Esophagus squamous epithelium (tissue), 5 donors: ENCODE measurements at regions not wholly inside any gene's neighbourhood (a gene's known extent, or its start where the extent isn't known, plus 50 kb on each side); places are given as distances from the start of the nearest gene placed in this dataset.

Source experiments
- DNase-seq: peaks from one replicate; lab custom pipeline; 2025; lab: John Stamatoyannopoulos, UW
- H3K27ac ChIP-seq, 4 donors: fragments of 200-600 bp; sonication (generic); one replicate each; pipeline ENCODE4 v1.5.1; 2016 to 2019; ENCODE audit warnings: mild to moderate bottlenecking in 1 of 4
- H3K27me3 ChIP-seq, 4 donors: fragments of 200-600 bp; sonication (generic); 1 replicate in 3 of 4; 2 replicates in 1 of 4; pipeline versions ENCODE4 v1.5.1 to v1.6.0; 2017 to 2021; ENCODE audit warnings: antibody characterized with exemption in 1 of 4
- H3K36me3 ChIP-seq, 3 donors: fragments of 200-600 bp; sonication (generic); one replicate each; pipeline ENCODE4 v1.5.1; 2016 to 2019
- H3K4me1 ChIP-seq, 3 donors: fragments of 200-600 bp; sonication (generic); one replicate each; pipeline ENCODE4 v1.5.1; 2017 to 2019
- H3K4me3 ChIP-seq, 4 donors: fragments of 200-600 bp; sonication (generic); 1 replicate in 3 of 4; 2 replicates in 1 of 4; pipeline ENCODE4 v1.5.1; 2016 to 2019; ENCODE audit warnings: mild to moderate bottlenecking in 2 of 4, moderate library complexity in 1 of 4
- H3K9me3 ChIP-seq, 3 donors: fragments of 200-600 bp; sonication (generic); one replicate each; pipeline ENCODE4 v1.5.1; 2016 to 2019
- POLR2A ChIP-seq, 4 donors: fragments of 450-650 bp; IDR thresholded peaks; one replicate each; pipeline ENCODE4 v1.6.1; 2017; ENCODE audit warnings: antibody characterized with exemption in 4 of 4, mild to moderate bottlenecking in 4 of 4, moderate library complexity in 3 of 4
- WGBS, 2 donors: methylation state at CpG; one replicate each; pipeline ENCODE4 v1.1.5; 2018; 5-methylcytosine and 5-hydroxymethylcytosine counted together
- intact Hi-C: fragments of 100-400 bp; cut with DNase I; formaldehyde crosslinking; loops from one replicate; pipeline ENCODE4 v1.15.0; 2022
- TF ChIP-seq, protein P1 (sequence below), 6 experiments: fragments of 450-650 bp in 4 of 6; fragments of 200-600 bp in 2 of 6; sonication (generic) in 2 of 6; IDR thresholded peaks; one replicate each; pipeline ENCODE4 v1.5.1; 2016 to 2019; ENCODE audit warnings: antibody characterized with exemption in 6 of 6, mild to moderate bottlenecking in 4 of 6, moderate library complexity in 4 of 6
- donor health status: DM: yes; HTN: yes; CAD: no.

DNA sequence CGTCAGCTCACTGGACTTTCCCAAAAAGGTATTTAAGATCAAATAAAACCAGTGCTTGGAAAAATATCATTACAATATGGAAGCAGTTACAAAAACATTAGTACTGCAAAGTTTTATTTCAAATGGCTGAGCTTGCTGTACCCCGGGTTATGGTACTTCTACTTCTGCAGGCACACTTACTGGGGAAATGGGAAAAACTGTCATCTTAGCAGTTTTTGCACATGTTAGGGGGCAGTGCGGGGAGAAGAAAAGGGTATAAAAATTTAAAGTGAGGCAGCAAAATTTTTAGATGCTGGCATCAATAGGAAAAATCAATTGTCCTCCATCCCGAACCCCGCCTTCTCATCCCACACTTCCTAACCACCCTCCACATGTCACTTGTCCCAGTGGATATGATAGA, 133.4 kb downstream of the ATG4C start:
- H3K4me3 ChIP-seq, result no peak overlapping the region
- TF ChIP-seq, protein P1, sequence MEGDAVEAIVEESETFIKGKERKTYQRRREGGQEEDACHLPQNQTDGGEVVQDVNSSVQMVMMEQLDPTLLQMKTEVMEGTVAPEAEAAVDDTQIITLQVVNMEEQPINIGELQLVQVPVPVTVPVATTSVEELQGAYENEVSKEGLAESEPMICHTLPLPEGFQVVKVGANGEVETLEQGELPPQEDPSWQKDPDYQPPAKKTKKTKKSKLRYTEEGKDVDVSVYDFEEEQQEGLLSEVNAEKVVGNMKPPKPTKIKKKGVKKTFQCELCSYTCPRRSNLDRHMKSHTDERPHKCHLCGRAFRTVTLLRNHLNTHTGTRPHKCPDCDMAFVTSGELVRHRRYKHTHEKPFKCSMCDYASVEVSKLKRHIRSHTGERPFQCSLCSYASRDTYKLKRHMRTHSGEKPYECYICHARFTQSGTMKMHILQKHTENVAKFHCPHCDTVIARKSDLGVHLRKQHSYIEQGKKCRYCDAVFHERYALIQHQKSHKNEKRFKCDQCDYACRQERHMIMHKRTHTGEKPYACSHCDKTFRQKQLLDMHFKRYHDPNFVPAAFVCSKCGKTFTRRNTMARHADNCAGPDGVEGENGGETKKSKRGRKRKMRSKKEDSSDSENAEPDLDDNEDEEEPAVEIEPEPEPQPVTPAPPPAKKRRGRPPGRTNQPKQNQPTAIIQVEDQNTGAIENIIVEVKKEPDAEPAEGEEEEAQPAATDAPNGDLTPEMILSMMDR (IDR thresholded peaks at IDR 0.05), result no peak
- no peak for TF ChIP-seq POLR2A (IDR thresholded peaks at IDR 0.05)
- intact Hi-C loops, result no loop called here
- WGBS, 2 donors, result 86 to 97% methylated on average over 5 of the region's 5 CpGs
- H3K9me3 ChIP-seq, result no peaks in the 10 kb centered on the region
- H3K4me1 ChIP-seq, result no peaks in the 10 kb centered on the region
- H3K36me3 ChIP-seq, result no peaks in the 10 kb centered on the region
- H3K27ac ChIP-seq, result no peak overlapping the region
- peaks cover 0 to 6% (median 0%) of the 10 kb centered on the region in 4 donors for H3K27me3 ChIP-seq
- no peak for DNase-seq

DNA sequence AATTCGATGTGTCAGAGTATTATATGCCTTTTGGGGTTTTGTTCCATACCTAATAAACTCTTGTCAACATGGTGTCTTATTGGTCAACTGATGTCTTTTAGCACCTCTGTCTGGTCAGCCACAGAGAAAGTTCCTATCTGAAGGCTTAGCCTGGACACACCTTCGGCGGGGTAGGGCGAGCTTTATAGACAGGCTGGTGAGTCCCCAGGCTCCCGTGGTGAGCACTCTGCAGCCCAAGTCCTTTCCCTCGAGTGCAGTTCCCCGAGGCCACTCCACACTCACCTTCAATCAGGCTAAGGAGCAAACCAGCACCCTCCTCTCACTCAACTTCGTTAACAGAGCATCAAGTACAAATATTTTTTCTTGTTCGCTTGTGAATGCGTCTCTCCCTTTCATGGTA, 133.9 kb downstream of the ATG4C start:
- Histone ChIP-seq H3K4me3 (no peak overlapping the region), H3K4me1 (no peaks in the 10 kb centered on the region), H3K27ac (no peak overlapping the region), H3K9me3 (no peaks in the 10 kb centered on the region), H3K36me3 (no peaks in the 10 kb centered on the region), H3K27me3 (peaks cover 0 to 5% (median 0%) of the 10 kb centered on the region in 4 donors)
- WGBS, 2 donors, result 51 to 59% methylated on average over 10 of the region's 10 CpGs
- intact Hi-C loops, result no loop called here
- DNase-seq, result no peak
- TF ChIP-seq, protein P1 (IDR thresholded peaks at IDR 0.05), result no peak
- TF ChIP-seq POLR2A (IDR thresholded peaks at IDR 0.05), result no peak

DNA sequence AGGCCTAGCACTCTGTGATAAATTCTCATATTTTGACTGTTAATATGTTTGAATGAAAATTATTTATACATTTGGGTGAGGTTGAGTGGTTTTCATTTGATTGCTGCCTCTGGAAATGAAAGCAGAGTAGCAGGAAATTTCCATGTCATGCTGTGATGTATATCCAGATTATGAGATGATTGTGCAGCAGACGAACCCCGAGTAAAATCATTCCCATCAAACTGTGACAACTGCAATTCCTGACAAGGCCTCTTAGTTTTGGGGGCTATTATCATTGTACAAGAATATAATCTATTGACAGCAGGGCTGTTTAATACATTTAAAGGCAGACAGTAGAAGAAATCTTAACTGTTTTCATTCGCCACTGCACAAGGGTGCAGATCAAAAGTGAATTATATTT, 134.8 kb downstream of the ATG4C start:
- intact Hi-C loops, result no loop called here

DNA sequence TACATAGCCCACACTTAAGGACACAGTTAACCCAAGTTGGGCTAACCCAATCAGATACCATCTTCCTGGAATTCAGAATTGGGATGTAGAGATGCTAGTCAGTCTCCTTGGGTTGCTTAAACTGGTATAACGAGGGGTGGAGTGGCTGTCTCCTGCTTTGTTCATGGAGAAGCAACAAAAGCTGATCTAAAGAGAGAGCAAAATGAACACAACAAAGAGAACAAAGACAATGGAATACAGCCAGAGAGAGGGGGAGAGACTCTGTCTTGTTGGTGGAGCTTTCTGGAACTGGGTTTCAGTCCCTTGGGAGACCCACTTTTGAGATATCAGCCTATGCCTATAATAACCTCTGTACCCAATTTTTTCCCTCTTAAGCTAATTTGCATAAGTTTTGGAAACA, 138.1 kb downstream of the ATG4C start:
- WGBS, 2 donors, result 22 to 71% methylated on average over 1 of the region's 1 CpG
- intact Hi-C loops, result no loop called here
- TF ChIP-seq POLR2A (IDR thresholded peaks at IDR 0.05), result no peak
- TF ChIP-seq, protein P1 (IDR thresholded peaks at IDR 0.05), result no peak
- no peak for DNase-seq
- H3K36me3 ChIP-seq, result no peaks in the 10 kb centered on the region
- no peaks in the 10 kb centered on the region for H3K4me1 ChIP-seq
- H3K9me3 ChIP-seq, result no peaks in the 10 kb centered on the region
- peaks cover 0 to 3% (median 0%) of the 10 kb centered on the region in 4 donors for H3K27me3 ChIP-seq
- no peak overlapping the region for H3K4me3 ChIP-seq
- no peak overlapping the region for H3K27ac ChIP-seq

More for the DNA sequence above, 134.8 kb downstream of the ATG4C start:
- no peak overlapping the region for H3K4me3 ChIP-seq
- no peaks in the 10 kb centered on the region for H3K9me3 ChIP-seq
- H3K4me1 ChIP-seq, result no peaks in the 10 kb centered on the region
- H3K27me3 ChIP-seq, result no peaks in the 10 kb centered on the region
- DNase-seq, result no peak
- TF ChIP-seq, protein P1 (IDR thresholded peaks at IDR 0.05), result no peak
- TF ChIP-seq POLR2A (IDR thresholded peaks at IDR 0.05), result no peak
- H3K36me3 ChIP-seq, result no peaks in the 10 kb centered on the region
- no peak overlapping the region for H3K27ac ChIP-seq
- WGBS, 2 donors, result 73 to 85% methylated on average over 3 of the region's 3 CpGs

DNA sequence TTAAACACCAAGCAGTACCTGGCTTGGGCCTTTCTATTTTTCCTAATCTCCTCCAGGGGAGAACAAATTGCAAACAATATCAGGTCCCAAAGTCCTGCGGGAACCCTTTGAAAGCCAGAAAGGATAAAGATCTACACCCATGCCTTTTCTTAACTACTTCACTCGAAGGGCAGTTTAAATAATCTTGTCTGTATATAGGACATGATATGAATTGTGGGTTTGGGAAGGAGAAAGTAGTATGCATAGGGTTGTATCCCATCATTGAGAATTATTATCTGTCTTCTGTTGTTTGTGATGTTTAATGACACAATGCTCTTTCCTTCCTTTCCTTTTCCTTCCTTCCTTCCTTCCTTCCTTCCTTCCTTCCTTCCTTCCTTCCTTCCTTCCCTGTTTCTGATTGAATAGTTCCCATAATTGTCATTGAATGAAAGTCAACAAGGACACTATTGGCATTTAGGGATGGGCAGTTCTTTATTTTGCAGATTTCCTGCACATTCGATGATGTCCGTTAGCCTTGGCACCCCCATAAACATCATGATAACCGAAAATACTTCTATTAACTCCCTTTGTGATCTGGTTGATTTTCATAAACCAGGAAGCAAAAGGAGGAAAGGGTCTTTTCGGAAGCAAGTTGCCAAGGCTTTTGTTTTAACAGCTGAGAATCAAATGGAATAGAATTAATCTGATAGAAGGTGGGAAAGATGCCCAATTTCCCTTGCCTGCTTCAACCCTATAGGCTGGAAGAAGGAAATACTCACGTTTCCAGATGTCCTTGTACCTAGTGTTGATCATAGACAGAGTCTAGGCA, 141.3 kb downstream of the ATG4C start:
- no peak overlapping the region for H3K4me3 ChIP-seq
- WGBS, 2 donors, result 73 to 74% methylated on average over 7 of the region's 7 CpGs
- TF ChIP-seq, protein P1 (IDR thresholded peaks at IDR 0.05), result no peak
- TF ChIP-seq POLR2A (IDR thresholded peaks at IDR 0.05), result no peak
- DNase-seq, result no peak
- peaks cover 0 to 11% (median 0%) of the 10 kb centered on the region in 4 donors for H3K27me3 ChIP-seq
- no peak overlapping the region for H3K27ac ChIP-seq
- no peaks in the 10 kb centered on the region for H3K4me1 ChIP-seq
- intact Hi-C loops, result no loop called here
- no peaks in the 10 kb centered on the region for H3K36me3 ChIP-seq
- H3K9me3 ChIP-seq, result no peaks in the 10 kb centered on the region
